HG03025 (cell line): ENCODE measurements at regions not wholly inside any gene's neighbourhood (a gene's known extent, or its start where the extent isn't known, plus 50 kb on each side); places are given as distances from the start of the nearest gene placed in this dataset.

ENCODE experiments used
- ATAC-seq: cut with Tn5 transposase; IDR thresholded peaks from one replicate; pipeline ENCODE4 v1.9.1; 2021; ENCODE audit warnings: mild to moderate bottlenecking, moderate library complexity; ENCODE audit not compliant: unreplicated experiment, low FRiP score

GRCh38 chr5:31137676-31138075, 55.8 kb upstream of the CDH6 start:
- ATAC-seq, result no peak

GRCh38 chr5:31135542-31135941, 57.9 kb upstream of the CDH6 start:
- ATAC-seq, result no peak

GRCh38 chr5:31133488-31133887, 60.0 kb upstream of the CDH6 start:
- ATAC-seq, result no peak

GRCh38 chr5:31131381-31131891, 62.0 kb upstream of the CDH6 start:
- ATAC-seq, result no peak

GRCh38 chr5:31130676-31131075, 62.8 kb upstream of the CDH6 start:
- no peak for ATAC-seq

- no peak for ATAC-seq
Measured at GRCh38 chr5:31124651-31125305, 68.7 kb upstream of the CDH6 start.

GRCh38 chr5:31124026-31124425, 69.5 kb upstream of the CDH6 start:
- no peak for ATAC-seq

GRCh38 chr5:31122998-31123951, 70.2 kb upstream of the CDH6 start:
- no peak for ATAC-seq

GRCh38 chr5:31121224-31121623, 72.3 kb upstream of the CDH6 start:
- no peak for ATAC-seq

GRCh38 chr5:31120642-31120948, 72.9 kb upstream of the CDH6 start:
- ATAC-seq, result no peak

- ATAC-seq, result no peak
Measured at GRCh38 chr5:31119938-31120641, 73.4 kb upstream of the CDH6 start.

- ATAC-seq, result no peak
Measured at GRCh38 chr5:31116466-31117031, 76.9 kb upstream of the CDH6 start.

- no peak for ATAC-seq
Measured at GRCh38 chr5:31114817-31115216, 78.7 kb upstream of the CDH6 start.

- ATAC-seq, result no peak
Measured at GRCh38 chr5:31113666-31114350, 79.7 kb upstream of the CDH6 start.

- ATAC-seq, result no peak
Measured at GRCh38 chr5:31113101-31113500, 80.4 kb upstream of the CDH6 start.

GRCh38 chr5:31107091-31107518, 86.4 kb upstream of the CDH6 start:
- no peak for ATAC-seq

- no peak for ATAC-seq
Measured at GRCh38 chr5:31106691-31107090, 86.8 kb upstream of the CDH6 start.

GRCh38 chr5:31106278-31106677, 87.2 kb upstream of the CDH6 start:
- no peak for ATAC-seq

- ATAC-seq, result no peak
Measured at GRCh38 chr5:31104775-31105174, 88.7 kb upstream of the CDH6 start.

GRCh38 chr5:31100781-31101310, 92.6 kb upstream of the CDH6 start:
- no peak for ATAC-seq
